ENCODE measurements at regions not wholly inside any gene's neighbourhood (a gene's known extent, or its start where the extent isn't known, plus 50 kb on each side); places are given as distances from the start of the nearest gene placed in this dataset.
"Not testable (repeated sequence)": the region's sequence is repeated elsewhere in the genome, so short reads cannot be mapped to it uniquely, and the experiment has no call there.

GRCh38 chr13:44049081-44049945 lies 169.6 kb downstream of the LACC1 start:
- DNase-seq: no peak
- Mint-ChIP-seq H3K9me3 (no peaks in the 10 kb centered on the region), H3K36me3 (no peaks in the 10 kb centered on the region), H3K4me3 (no peak overlapping the region), H3K4me1 (no peaks in the 10 kb centered on the region), H3K27me3 (peaks cover 6% of the 10 kb centered on the region), H3K27ac (no peak overlapping the region)
- CTCF ChIA-PET: no interaction called here

- peaks cover 10% of the 10 kb centered on the region for H3K27me3 Mint-ChIP-seq
- CTCF ChIA-PET: no interaction called here
- DNase-seq: no peak
- H3K4me3 Mint-ChIP-seq: no peak overlapping the region
- no peak overlapping the region for H3K27ac Mint-ChIP-seq
- no peaks in the 10 kb centered on the region for H3K9me3 Mint-ChIP-seq
- H3K36me3 Mint-ChIP-seq: no peaks in the 10 kb centered on the region
- H3K4me1 Mint-ChIP-seq: no peaks in the 10 kb centered on the region
Measured at GRCh38 chr13:44050450-44051063, 170.9 kb downstream of the LACC1 start.

GRCh38 chr13:44051405-44051804 lies 171.7 kb downstream of the LACC1 start:
- CTCF ChIA-PET: interaction anchor here (0.8 to 1.2 kb wide), 2 partner anchors 140 to 144 kb away, joined by 3 read pairs; no protein-coding TSS in a partner anchor
- Mint-ChIP-seq H3K4me1 (no peaks in the 10 kb centered on the region), H3K27ac (no peak overlapping the region), H3K27me3 (peaks cover 15% of the 10 kb centered on the region), H3K36me3 (no peaks in the 10 kb centered on the region), H3K4me3 (no peak overlapping the region), H3K9me3 (no peaks in the 10 kb centered on the region)
- no peak for DNase-seq

- H3K36me3 Mint-ChIP-seq: no peaks in the 10 kb centered on the region
- no peak for DNase-seq
- no peak overlapping the region for H3K4me3 Mint-ChIP-seq
- CTCF ChIA-PET: interaction anchor here (0.8 to 1.6 kb wide), 3 partner anchors 139 to 386 kb away, joined by 3 to 4 read pairs (median 3); no protein-coding TSS in a partner anchor
- no peaks in the 10 kb centered on the region for H3K4me1 Mint-ChIP-seq
- H3K9me3 Mint-ChIP-seq: no peaks in the 10 kb centered on the region
- peaks cover 15% of the 10 kb centered on the region for H3K27me3 Mint-ChIP-seq
- H3K27ac Mint-ChIP-seq: no peak overlapping the region
Measured at GRCh38 chr13:44051918-44052675, 172.4 kb downstream of the LACC1 start.

DNA sequence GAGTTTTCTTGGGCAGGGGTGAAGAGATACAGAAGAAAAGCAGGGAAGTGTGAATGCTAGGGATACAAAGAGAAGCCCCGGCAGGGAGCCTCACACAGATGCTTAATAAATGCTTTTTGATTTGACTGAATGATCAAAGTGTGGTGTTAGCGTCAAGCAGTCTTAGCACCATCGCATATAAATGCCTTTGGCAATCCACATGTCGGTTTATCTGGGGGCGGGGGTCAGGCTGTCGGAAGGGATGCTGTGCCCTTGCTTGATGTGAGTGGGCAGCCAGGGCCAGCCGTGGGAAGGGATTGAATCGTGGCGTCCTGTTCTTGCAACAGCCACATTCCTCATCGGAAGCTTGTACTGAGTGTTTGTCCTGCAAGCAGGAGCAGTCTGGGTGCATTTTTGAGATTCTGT lies 173.1 kb downstream of the LACC1 start:
- no peak for DNase-seq
- Mint-ChIP-seq H3K4me3 (no peak overlapping the region), H3K27ac (no peak overlapping the region), H3K4me1 (no peaks in the 10 kb centered on the region), H3K36me3 (no peaks in the 10 kb centered on the region), H3K27me3 (peaks cover 15% of the 10 kb centered on the region), H3K9me3 (no peaks in the 10 kb centered on the region)
- CTCF ChIA-PET: interaction anchor here (1.6 kb wide), 1 partner anchor 386 kb away, joined by 4 read pairs; no protein-coding TSS in a partner anchor

DNA sequence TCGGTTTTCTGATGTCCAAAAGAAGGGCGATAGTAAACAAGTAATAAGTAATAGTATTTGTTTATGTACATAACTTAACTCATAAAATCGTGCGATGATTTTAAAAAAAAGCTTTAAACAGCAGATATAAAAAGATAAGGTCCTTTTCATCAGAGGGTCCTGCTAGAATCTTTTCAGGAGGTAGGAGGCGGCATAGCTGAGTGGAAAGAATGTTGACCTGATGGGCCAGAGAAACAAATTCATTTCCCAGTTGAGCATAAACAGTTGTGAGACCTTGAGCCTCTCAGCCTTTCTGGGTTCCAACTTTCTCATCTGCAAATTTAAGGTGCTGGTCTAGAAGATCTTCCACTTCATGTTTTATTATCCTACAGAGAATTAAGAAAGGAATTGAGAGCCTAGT lies 173.5 kb downstream of the LACC1 start:
- H3K36me3 Mint-ChIP-seq: no peaks in the 10 kb centered on the region
- CTCF ChIA-PET: interaction anchor here (1.6 kb wide), 1 partner anchor 385 kb away, joined by 4 read pairs; no protein-coding TSS in a partner anchor
- no peak overlapping the region for H3K27ac Mint-ChIP-seq
- H3K27me3 Mint-ChIP-seq: peaks cover 15% of the 10 kb centered on the region
- no peaks in the 10 kb centered on the region for H3K4me1 Mint-ChIP-seq
- DNase-seq: no peak
- H3K4me3 Mint-ChIP-seq: no peak overlapping the region
- no peaks in the 10 kb centered on the region for H3K9me3 Mint-ChIP-seq

GRCh38 chr13:44054525-44054924 lies 174.8 kb downstream of the LACC1 start:
- H3K36me3 Mint-ChIP-seq: no peaks in the 10 kb centered on the region
- H3K9me3 Mint-ChIP-seq: no peaks in the 10 kb centered on the region
- H3K4me3 Mint-ChIP-seq: no peak overlapping the region
- CTCF ChIA-PET: no interaction called here
- H3K4me1 Mint-ChIP-seq: no peaks in the 10 kb centered on the region
- no peak overlapping the region for H3K27ac Mint-ChIP-seq
- no peak for DNase-seq
- peaks cover 9% of the 10 kb centered on the region for H3K27me3 Mint-ChIP-seq

DNA sequence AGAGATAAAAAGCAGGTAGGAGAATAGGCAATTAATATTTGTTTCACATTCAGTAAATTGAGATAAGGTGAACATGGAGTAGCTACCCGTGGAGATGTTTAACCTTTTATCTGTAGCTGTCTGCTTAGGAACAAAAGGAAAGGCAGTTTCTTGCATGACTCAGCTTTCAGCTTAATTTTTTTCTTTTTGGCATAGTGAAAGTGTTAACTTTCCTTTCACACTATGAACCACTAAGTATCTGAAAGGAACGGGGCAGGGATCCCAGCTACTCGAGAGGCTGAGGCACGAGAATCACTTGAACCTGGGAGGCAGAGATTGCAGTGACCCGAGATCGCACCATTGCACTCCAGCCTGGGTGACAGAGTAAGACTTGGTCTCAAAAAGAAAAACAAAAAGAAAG lies 176.0 kb downstream of the LACC1 start:
- H3K27ac Mint-ChIP-seq, CTCF ChIA-PET, DNase-seq, H3K36me3 Mint-ChIP-seq, H3K4me3 Mint-ChIP-seq, H3K9me3 Mint-ChIP-seq, H3K4me1 Mint-ChIP-seq: not testable (repeated sequence)
- peaks cover 12% of the 10 kb centered on the region for H3K27me3 Mint-ChIP-seq

DNA sequence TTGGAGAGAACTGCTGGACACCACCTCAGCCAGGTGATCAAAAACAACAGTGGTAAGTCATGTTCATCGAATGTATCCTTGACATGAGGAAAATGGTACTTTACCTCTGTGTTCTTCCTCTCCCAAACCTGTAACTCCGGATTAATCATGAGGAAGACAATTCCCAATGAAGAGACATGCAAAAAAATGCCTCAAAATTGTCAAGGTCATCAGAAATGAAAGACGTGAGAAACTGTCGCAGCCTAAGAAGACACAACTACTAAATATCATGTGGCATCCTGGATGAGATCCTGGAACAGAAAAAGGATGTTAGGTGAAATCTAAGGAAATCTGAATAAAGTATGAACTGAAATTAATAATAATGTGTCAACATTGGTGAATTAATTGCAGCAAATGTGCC lies 178.4 kb downstream of the LACC1 start:
- no peaks in the 10 kb centered on the region for H3K36me3 Mint-ChIP-seq
- H3K4me3 Mint-ChIP-seq: no peak overlapping the region

DNA sequence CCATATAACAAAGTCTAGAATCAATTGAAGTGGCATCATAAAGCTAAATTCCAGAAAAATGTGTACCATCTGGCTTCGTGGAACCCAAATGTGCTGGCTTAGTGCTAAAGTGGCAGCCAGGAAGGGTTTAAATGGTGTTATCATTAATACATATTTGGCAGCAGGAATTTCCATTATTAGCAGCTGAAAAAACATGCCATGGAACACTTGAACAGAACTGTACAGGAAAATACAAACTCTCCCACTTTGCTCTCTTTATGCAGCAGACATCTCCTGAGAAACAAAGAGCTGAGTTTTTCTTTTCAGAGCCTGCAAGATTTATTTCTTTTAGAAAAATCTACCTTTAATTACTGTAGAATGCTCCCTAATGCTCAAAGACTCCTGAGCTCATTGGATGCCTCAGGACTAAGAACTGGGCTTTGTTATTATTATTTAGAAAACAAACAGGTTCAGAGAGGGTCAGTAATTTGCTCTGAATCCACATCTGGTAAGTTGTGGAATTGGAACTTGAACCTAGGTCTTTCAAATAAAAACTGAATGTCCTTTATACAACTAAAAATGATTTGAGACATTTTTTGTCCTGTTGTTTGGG lies 179.0 kb downstream of the LACC1 start:
- Mint-ChIP-seq H3K4me1 (no peaks in the 10 kb centered on the region), H3K27me3 (peaks cover 12% of the 10 kb centered on the region), H3K36me3 (no peaks in the 10 kb centered on the region), H3K4me3 (no peak overlapping the region), H3K27ac (no peak overlapping the region), H3K9me3 (no peaks in the 10 kb centered on the region)
- CTCF ChIA-PET: no interaction called here
- no peak for DNase-seq

More for the DNA sequence above, 178.4 kb downstream of the LACC1 start:
- no peak for DNase-seq
- Mint-ChIP-seq H3K27me3 (peaks cover 12% of the 10 kb centered on the region), H3K27ac (no peak overlapping the region), H3K9me3 (no peaks in the 10 kb centered on the region), H3K4me1 (no peaks in the 10 kb centered on the region)
- CTCF ChIA-PET: no interaction called here

DNA sequence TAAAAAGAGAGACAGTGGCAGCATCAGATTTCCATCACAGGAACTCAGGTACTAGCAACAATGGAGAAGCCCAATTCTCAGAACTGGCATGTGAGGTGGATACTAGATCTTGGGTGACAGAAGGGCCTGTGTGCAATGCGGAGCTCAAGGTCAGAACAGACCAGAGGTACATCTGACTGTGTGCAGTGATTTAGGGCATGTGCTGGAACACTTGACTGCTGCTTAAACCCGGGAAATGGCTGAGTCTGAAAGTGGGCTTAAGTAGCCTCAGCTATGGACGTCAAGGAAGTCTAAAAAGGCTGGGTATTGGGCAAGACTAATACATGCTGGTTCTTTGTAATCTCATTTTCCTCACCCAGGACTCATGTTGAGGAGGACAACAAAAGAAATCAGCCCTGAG lies 182.2 kb downstream of the LACC1 start:
- Mint-ChIP-seq H3K27ac (no peak overlapping the region), H3K4me3 (no peak overlapping the region), H3K27me3 (peaks cover 8% of the 10 kb centered on the region), H3K36me3 (no peaks in the 10 kb centered on the region), H3K9me3 (no peaks in the 10 kb centered on the region), H3K4me1 (no peaks in the 10 kb centered on the region)
- CTCF ChIA-PET: no interaction called here
- DNase-seq: no peak

DNA sequence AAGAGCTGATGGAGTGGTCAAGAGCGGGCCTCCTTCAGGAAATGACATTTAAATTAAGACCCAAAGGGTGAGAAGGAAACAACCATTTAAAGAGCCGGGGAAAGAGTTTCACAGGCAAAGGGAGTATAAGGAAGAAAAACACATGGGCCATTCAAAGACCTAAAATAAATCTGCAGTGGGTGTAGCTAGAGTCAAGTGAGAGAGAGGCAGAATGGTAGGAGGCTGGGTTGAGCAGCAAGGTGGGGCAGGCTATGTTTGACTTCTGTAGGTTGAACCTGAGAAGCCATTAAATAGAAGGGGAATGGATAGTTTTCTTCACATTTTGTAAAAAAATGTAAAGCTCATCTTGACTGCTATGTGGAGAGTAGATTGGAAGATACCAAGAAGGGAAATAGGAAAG lies 183.8 kb downstream of the LACC1 start:
- no peaks in the 10 kb centered on the region for H3K36me3 Mint-ChIP-seq
- no peak overlapping the region for H3K27ac Mint-ChIP-seq
- H3K4me3 Mint-ChIP-seq: no peak overlapping the region
- CTCF ChIA-PET: no interaction called here
- no peaks in the 10 kb centered on the region for H3K9me3 Mint-ChIP-seq
- H3K27me3 Mint-ChIP-seq: peaks cover 8% of the 10 kb centered on the region
- no peaks in the 10 kb centered on the region for H3K4me1 Mint-ChIP-seq
- no peak for DNase-seq

DNA sequence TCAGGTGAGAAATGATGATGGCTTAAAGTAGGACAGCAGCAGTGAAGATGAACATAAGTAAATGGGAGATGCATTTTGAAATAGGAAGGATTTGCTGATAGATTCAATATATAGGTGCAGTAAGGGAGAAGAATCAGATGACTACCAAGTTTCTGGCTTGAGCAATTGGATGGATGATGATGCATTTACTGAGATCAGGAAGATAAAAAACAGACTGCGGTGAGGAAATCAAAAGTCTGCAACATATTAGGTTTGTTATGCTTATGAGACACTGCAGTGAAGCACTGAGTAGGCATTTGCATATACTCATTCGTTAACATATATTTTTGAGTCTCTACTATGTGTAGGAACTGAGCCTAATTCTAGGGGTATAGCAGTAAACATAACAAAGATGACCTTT lies 184.2 kb downstream of the LACC1 start:
- H3K27me3 Mint-ChIP-seq: peaks cover 8% of the 10 kb centered on the region
- no peak for DNase-seq
- H3K36me3 Mint-ChIP-seq: no peaks in the 10 kb centered on the region
- no peak overlapping the region for H3K27ac Mint-ChIP-seq
- CTCF ChIA-PET: no interaction called here
- H3K4me1 Mint-ChIP-seq: no peaks in the 10 kb centered on the region
- H3K9me3 Mint-ChIP-seq: no peaks in the 10 kb centered on the region
- no peak overlapping the region for H3K4me3 Mint-ChIP-seq

DNA sequence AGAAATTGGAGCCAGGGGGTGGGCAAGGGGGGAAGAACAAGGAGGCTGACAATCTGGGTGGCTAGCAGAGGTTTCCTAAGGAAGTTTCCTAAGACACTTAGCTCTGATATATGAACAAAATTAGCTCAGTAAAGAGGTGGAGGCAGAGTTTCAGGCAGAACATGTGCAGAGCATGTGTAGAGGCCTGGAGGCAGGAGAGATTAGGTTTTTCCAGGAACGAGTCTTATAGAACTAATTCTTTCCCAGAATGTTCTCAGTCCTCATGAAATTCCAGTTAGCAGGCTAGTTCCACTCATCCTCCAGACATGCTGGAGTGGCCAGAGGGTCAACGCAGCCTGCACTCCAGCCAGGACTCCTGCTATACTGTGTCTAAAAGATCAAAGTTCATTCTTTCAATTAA lies 184.7 kb downstream of the LACC1 start:
- H3K27ac Mint-ChIP-seq: no peak overlapping the region
- no peaks in the 10 kb centered on the region for H3K4me1 Mint-ChIP-seq
- CTCF ChIA-PET: no interaction called here
- DNase-seq: no peak
- peaks cover 8% of the 10 kb centered on the region for H3K27me3 Mint-ChIP-seq
- no peaks in the 10 kb centered on the region for H3K9me3 Mint-ChIP-seq
- H3K4me3 Mint-ChIP-seq: no peak overlapping the region
- H3K36me3 Mint-ChIP-seq: no peaks in the 10 kb centered on the region

All from activated naive CD4-positive, alpha-beta T cell treated with anti-CD3 and anti-CD28 coated beads, Interleukin-2, amount 10 ng/mL, durations not matched to agents 7 days and 5 days (primary cell).